D721Med (cell line): ENCODE measurements at regions not wholly inside any gene's neighbourhood (a gene's known extent, or its start where the extent isn't known, plus 50 kb on each side); places are given as distances from the start of the nearest gene placed in this dataset.

Source experiments
- DNase-seq: peaks from one replicate; pipeline ENCODE4 v3.0.0; 2011; ENCODE audit warnings: low spot score; ENCODE audit not compliant: insufficient read length
- FAIRE-seq: peaks from 2 replicates; lab custom pipeline; 2011; peaks lifted over from hg19 to GRCh38; lab: Jason Lieb, UNC
- CTCF ChIP-seq: IDR thresholded peaks from 2 replicates; pipeline ENCODE4 v1.5.1; 2012; ENCODE audit warnings: mild to moderate bottlenecking, control low read depth; ENCODE audit not compliant: insufficient read depth; ENCODE audit errors: missing control alignments

- DNase-seq, result no peak
- no peak for TF ChIP-seq CTCF
- no peak for FAIRE-seq
Measured at GRCh38 chr2:146669735-146670134, 1175.1 kb upstream of the ACVR2A start.

- FAIRE-seq (no peak), DNase-seq (no peak)
- no peak for TF ChIP-seq CTCF
Measured at GRCh38 chr2:146666340-146666739, 1178.5 kb upstream of the ACVR2A start.

GRCh38 chr2:146665800-146666199, 1179.0 kb upstream of the ACVR2A start:
- TF ChIP-seq CTCF, result no peak
- no peak for DNase-seq
- no peak for FAIRE-seq

- DNase-seq, result no peak
- TF ChIP-seq CTCF, result peak; percentile 69
Measured at GRCh38 chr2:146661473-146662096, 1183.2 kb upstream of the ACVR2A start.

GRCh38 chr2:146659976-146660375, 1184.9 kb upstream of the ACVR2A start:
- FAIRE-seq (no peak), DNase-seq (no peak)
- TF ChIP-seq CTCF, result no peak

More at GRCh38 chr2:146661473-146662096, 1183.2 kb upstream of the ACVR2A start:
- peak; percentile 46 for FAIRE-seq

- no peak for DNase-seq
- no peak for TF ChIP-seq CTCF
- no peak for FAIRE-seq
Measured at GRCh38 chr2:146652311-146652710, 1192.5 kb upstream of the ACVR2A start.

DNA sequence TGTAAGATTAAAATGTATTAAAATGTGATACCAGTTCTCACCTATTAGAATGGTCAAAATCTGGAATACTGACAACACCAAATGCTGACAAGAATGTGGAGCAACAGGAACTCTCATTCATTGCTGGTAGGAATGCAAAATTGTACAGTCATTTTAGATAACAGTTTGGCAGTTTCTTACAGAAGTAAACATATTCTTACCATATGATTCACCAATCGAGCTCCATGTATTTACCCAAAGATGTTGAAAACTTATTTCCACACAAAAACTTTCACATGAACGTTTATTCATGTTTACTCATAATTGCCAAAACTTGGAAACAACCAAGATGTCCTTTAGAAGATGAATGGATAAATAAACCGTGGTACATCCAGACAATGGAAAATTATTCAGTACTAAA, 1193.5 kb upstream of the ACVR2A start:
- FAIRE-seq (no peak), DNase-seq (no peak)
- no peak for TF ChIP-seq CTCF
